GM18502 (cell line): ENCODE measurements at regions not wholly inside any gene's neighbourhood (a gene's known extent, or its start where the extent isn't known, plus 50 kb on each side); places are given as distances from the start of the nearest gene placed in this dataset.
A peak's percentile ranks its signal among the peaks of the same experiment; 100 is the strongest.

ENCODE experiments used
- ATAC-seq: cut with Tn5 transposase; IDR thresholded peaks from one replicate; pipeline ENCODE4 v1.9.1; 2021; ENCODE audit warnings: mild to moderate bottlenecking; ENCODE audit not compliant: unreplicated experiment, poor library complexity

GRCh38 chr12:61894168-61894567 lies 366.0 kb upstream of the USP15 start:
- ATAC-seq = no peak

- no peak for ATAC-seq
Observed at GRCh38 chr12:61896436-61896835, 363.8 kb upstream of the USP15 start.

GRCh38 chr12:61902403-61902802 lies 357.8 kb upstream of the USP15 start:
- ATAC-seq = no peak

GRCh38 chr12:61911113-61911512 lies 349.1 kb upstream of the USP15 start:
- ATAC-seq = no peak

- no peak for ATAC-seq
Observed at GRCh38 chr12:61915420-61915819, 344.8 kb upstream of the USP15 start.

GRCh38 chr12:61916831-61917230 lies 343.4 kb upstream of the USP15 start:
- ATAC-seq = no peak

GRCh38 chr12:61919686-61920085 lies 340.5 kb upstream of the USP15 start:
- ATAC-seq = no peak

- ATAC-seq = no peak
Observed at GRCh38 chr12:61920230-61920629, 340.0 kb upstream of the USP15 start.

- no peak for ATAC-seq
Observed at GRCh38 chr12:61923152-61923551, 337.1 kb upstream of the USP15 start.

- ATAC-seq = no peak
Observed at GRCh38 chr12:61934564-61934963, 325.6 kb upstream of the USP15 start.

- no peak for ATAC-seq
Observed at GRCh38 chr12:61939977-61940376, 320.2 kb upstream of the USP15 start.

GRCh38 chr12:61956545-61956944 lies 303.7 kb upstream of the USP15 start:
- ATAC-seq = no peak

GRCh38 chr12:61974461-61974860 lies 285.7 kb upstream of the USP15 start:
- ATAC-seq = no peak

GRCh38 chr12:61985830-61986229 lies 274.4 kb upstream of the USP15 start:
- no peak for ATAC-seq

GRCh38 chr12:61987173-61987572 lies 273.0 kb upstream of the USP15 start:
- ATAC-seq = no peak

GRCh38 chr12:61991661-61992060 lies 268.5 kb upstream of the USP15 start:
- no peak for ATAC-seq

- ATAC-seq = peak; percentile 79
Observed at GRCh38 chr12:61993734-61994345, 266.4 kb upstream of the USP15 start.

- ATAC-seq = no peak
Observed at GRCh38 chr12:61996717-61997116, 263.5 kb upstream of the USP15 start.

- ATAC-seq = no peak
Observed at GRCh38 chr12:61998791-61999190, 261.4 kb upstream of the USP15 start.

GRCh38 chr12:61999311-61999710 lies 260.9 kb upstream of the USP15 start:
- ATAC-seq = no peak

GRCh38 chr12:62001424-62001823 lies 258.8 kb upstream of the USP15 start:
- no peak for ATAC-seq

GRCh38 chr12:62003226-62003625 lies 257.0 kb upstream of the USP15 start:
- no peak for ATAC-seq

GRCh38 chr12:62003701-62004100 lies 256.5 kb upstream of the USP15 start:
- ATAC-seq = no peak
